HL-60 (cell line): ENCODE measurements at regions not wholly inside any gene's neighbourhood (a gene's known extent, or its start where the extent isn't known, plus 50 kb on each side); places are given as distances from the start of the nearest gene placed in this dataset.

Experiments
- CTCF ChIP-seq: IDR thresholded peaks from one replicate; pipeline ENCODE4 v1.5.1; 2011; ENCODE audit warnings: low read length, control low read depth, inconsistent platforms; ENCODE audit not compliant: insufficient read depth
- GABPA ChIP-seq: IDR thresholded peaks from 2 replicates; pipeline ENCODE4 v1.6.1; 2012; ENCODE audit warnings: low read depth
- POLR2AphosphoS5 ChIP-seq: IDR thresholded peaks from 2 replicates; pipeline ENCODE4 v1.6.1; 2012; ENCODE audit warnings: low read depth
- REST ChIP-seq: IDR thresholded peaks from 2 replicates; pipeline ENCODE4 v1.6.1; 2012; ENCODE audit warnings: low read depth; ENCODE audit not compliant: insufficient replicate concordance

GRCh38 chr4:14428125-14428524, 574.2 kb upstream of the CPEB2 start:
- TF ChIP-seq CTCF (no peak), GABPA (no peak), POLR2AphosphoS5 (no peak), REST (no peak)
